ENCODE measurements at regions not wholly inside any gene's neighbourhood (a gene's known extent, or its start where the extent isn't known, plus 50 kb on each side); places are given as distances from the start of the nearest gene placed in this dataset.
"Not testable (repeated sequence)": the region's sequence is repeated elsewhere in the genome, so short reads cannot be mapped to it uniquely, and the experiment has no call there.

GRCh38 chr1:38153778-38154470 is 107.3 kb upstream of the POU3F1 start:
- peak; percentile 45 for DNase-seq

- no peak for DNase-seq
Measured at GRCh38 chr1:38153066-38153777, 106.6 kb upstream of the POU3F1 start.

- peak; percentile 99 for DNase-seq
Measured at GRCh38 chr1:38152351-38153065, 105.9 kb upstream of the POU3F1 start.

GRCh38 chr1:38151399-38151798 is 104.8 kb upstream of the POU3F1 start:
- peak; percentile 84 for DNase-seq

- DNase-seq, result not testable (repeated sequence)
Measured at GRCh38 chr1:38146079-38146478, 99.5 kb upstream of the POU3F1 start.

- no peak for DNase-seq
Measured at GRCh38 chr1:38142606-38143005, 96.0 kb upstream of the POU3F1 start.

- no peak for DNase-seq
Measured at GRCh38 chr1:38141483-38141882, 94.9 kb upstream of the POU3F1 start.

- no peak for DNase-seq
Measured at GRCh38 chr1:38139738-38140487, 93.3 kb upstream of the POU3F1 start.

GRCh38 chr1:38138498-38139233 is 92.1 kb upstream of the POU3F1 start:
- no peak for DNase-seq

- no peak for DNase-seq
Measured at GRCh38 chr1:38137164-38137563, 90.6 kb upstream of the POU3F1 start.

GRCh38 chr1:38135625-38136414 is 89.2 kb upstream of the POU3F1 start:
- DNase-seq, result no peak

- DNase-seq, result no peak
Measured at GRCh38 chr1:38134294-38134755, 87.7 kb upstream of the POU3F1 start.

GRCh38 chr1:38133756-38134155 is 87.2 kb upstream of the POU3F1 start:
- DNase-seq, result no peak

- DNase-seq, result no peak
Measured at GRCh38 chr1:38133304-38133703, 86.7 kb upstream of the POU3F1 start.

- no peak for DNase-seq
Measured at GRCh38 chr1:38132681-38133080, 86.1 kb upstream of the POU3F1 start.

- DNase-seq, result no peak
Measured at GRCh38 chr1:38131024-38131585, 84.5 kb upstream of the POU3F1 start.

- DNase-seq, result no peak
Measured at GRCh38 chr1:38129971-38130370, 83.4 kb upstream of the POU3F1 start.

- DNase-seq, result no peak
Measured at GRCh38 chr1:38129473-38129872, 82.9 kb upstream of the POU3F1 start.

- DNase-seq, result no peak
Measured at GRCh38 chr1:38128926-38129453, 82.4 kb upstream of the POU3F1 start.

- no peak for DNase-seq
Measured at GRCh38 chr1:38128511-38128910, 81.9 kb upstream of the POU3F1 start.

- DNase-seq, result no peak
Measured at GRCh38 chr1:38127428-38127827, 80.8 kb upstream of the POU3F1 start.

All from DMS153 (cell line).